ENCODE measurements at regions not wholly inside any gene's neighbourhood (a gene's known extent, or its start where the extent isn't known, plus 50 kb on each side); places are given as distances from the start of the nearest gene placed in this dataset.

DNA sequence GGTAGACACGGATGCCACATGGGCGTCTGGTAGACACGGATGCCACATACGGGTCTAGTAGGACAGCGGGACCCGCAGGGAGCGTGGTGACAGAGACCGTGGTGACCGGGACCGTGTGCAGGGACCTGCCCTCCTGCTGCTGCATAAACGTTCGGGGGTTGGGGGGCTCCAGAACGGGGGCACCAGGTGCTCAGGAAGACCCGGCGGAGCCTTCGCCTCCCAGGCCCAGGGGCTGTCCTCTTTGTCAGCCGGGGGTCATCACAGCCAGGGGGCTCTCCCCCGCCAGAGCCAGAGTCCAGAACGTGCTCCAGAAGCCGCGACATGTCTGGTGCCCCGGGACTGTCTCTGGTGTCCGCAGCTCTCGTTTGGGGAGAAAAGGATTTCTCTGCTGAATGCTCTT lies 69.2 kb upstream of the ADGRA1 start:
- peaks cover 0 to 2% of the 10 kb centered on the region in 2 experiments; a peak in 1 of 4 replicates for H3K4me1 ChIP-seq (ENCODE audit: control insufficient read depth in 1 of 2, insufficient read depth in 2 of 2, low read depth in 1 of 2, low read length in 1 of 2)
- no peak overlapping the region for H3K4me2 ChIP-seq
- ChIA-PET POLR2A (no interaction called here), CTCF (interaction anchor here (1.6 kb wide), 1 partner anchor 182 kb away, joined by 3 read pairs; no protein-coding TSS in a partner anchor)
- H3K4me3 ChIP-seq (ENCODE audit: low read depth in 2 of 2, low read length in 1 of 2): no peak overlapping the region
- H3K27ac ChIP-seq (ENCODE audit: low read depth in 2 of 2, low read length in 1 of 2): no peak overlapping the region
- no peaks in the 10 kb centered on the region for H3F3A ChIP-seq (replicated peaks; ENCODE audit: insufficient read depth)
- H3K27me3 ChIP-seq (ENCODE audit: insufficient read depth): no peaks in the 10 kb centered on the region
- H3K9me3 ChIP-seq: no peaks in the 10 kb centered on the region
- H3K9ac ChIP-seq: no peak overlapping the region
- TF ChIP-seq EZH2phosphoT487 (IDR thresholded peaks at IDR 0.05; ENCODE audit: borderline replicate concordance, low read depth): no peak
- no peaks in the 10 kb centered on the region for H3K79me2 ChIP-seq (ENCODE audit: insufficient read depth)
- 73% methylated on average over 24 of the region's 24 CpGs for WGBS (ENCODE audit: low lambda C conversion rate)
- no peak for DNase-seq
- no peak overlapping the region for H2AFZ ChIP-seq (ENCODE audit: low read depth)
- no peaks in the 10 kb centered on the region for H4K20me1 ChIP-seq (ENCODE audit: insufficient read depth)
- no peaks in the 10 kb centered on the region for H3K9me2 ChIP-seq
- H3K36me3 ChIP-seq (replicated peaks in 1 of 2; ENCODE audit: control insufficient read depth in 1 of 2, insufficient read depth in 2 of 2, low read length in 1 of 2): no peaks in the 10 kb centered on the region

DNA sequence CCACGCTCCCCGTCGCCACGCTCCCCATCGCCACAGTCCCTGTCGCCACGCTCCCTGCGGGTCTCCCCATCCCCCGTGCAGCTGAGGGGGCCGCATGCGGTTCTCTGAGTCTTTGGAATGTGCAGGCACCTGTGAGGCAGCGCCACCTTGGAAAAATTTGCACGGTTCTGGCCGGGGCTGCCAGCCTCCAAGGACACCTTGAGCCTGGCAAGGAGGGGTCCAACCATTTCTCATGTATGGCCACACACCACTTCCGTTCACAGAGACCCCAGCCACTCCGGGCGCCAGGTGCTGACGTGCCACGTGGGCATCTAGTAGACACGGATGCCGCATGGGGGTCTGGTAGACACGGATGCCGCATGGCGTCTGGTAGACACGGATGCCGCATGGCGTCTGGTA lies 70.5 kb upstream of the ADGRA1 start:
- no peak overlapping the region for H3K27ac ChIP-seq (ENCODE audit: low read depth in 2 of 2, low read length in 1 of 2)
- no peaks in the 10 kb centered on the region for H3K79me2 ChIP-seq (ENCODE audit: insufficient read depth)
- no peak overlapping the region for H3K4me2 ChIP-seq
- H3K4me1 ChIP-seq (ENCODE audit: control insufficient read depth in 1 of 2, insufficient read depth in 2 of 2, low read depth in 1 of 2, low read length in 1 of 2): no peaks in the 10 kb centered on the region; a peak in 1 of 4 replicates
- H3K4me3 ChIP-seq (ENCODE audit: low read depth in 2 of 2, low read length in 1 of 2): no peak overlapping the region
- H3K9me2 ChIP-seq: no peaks in the 10 kb centered on the region
- H3K9me3 ChIP-seq: no peaks in the 10 kb centered on the region
- H2AFZ ChIP-seq (ENCODE audit: low read depth): no peak overlapping the region
- TF ChIP-seq NRF1 (IDR thresholded peaks at IDR 0.05; ENCODE audit: low read depth, low read length) (no peak), FOXM1 (IDR thresholded peaks at IDR 0.05; ENCODE audit: low read depth) (no peak), EP300 (IDR thresholded peaks at IDR 0.05; ENCODE audit: borderline replicate concordance in 1 of 2, low read depth in 1 of 2, low read length in 1 of 2) (no peak), GATA2 (CRISPR knock-in tag; IDR thresholded peaks at IDR 0.05) (no peak), TAF1 (IDR thresholded peaks at IDR 0.05; ENCODE audit: borderline replicate concordance, low read depth, low read length) (no peak), RCOR1 (IDR thresholded peaks at IDR 0.05; ENCODE audit: low read length) (no peak), GABPA (IDR thresholded peaks at IDR 0.05; ENCODE audit: low read depth) (no peak), MEF2A (IDR thresholded peaks at IDR 0.05; ENCODE audit: borderline replicate concordance, low read depth) (no peak), RXRA (IDR thresholded peaks at IDR 0.05; ENCODE audit: borderline replicate concordance, low read depth) (no peak), CHD2 (IDR thresholded peaks at IDR 0.05; ENCODE audit: low read length, partially characterized antibody) (no peak), SMC3 (IDR thresholded peaks at IDR 0.05; ENCODE audit: low read depth, low read length) (no peak), MXI1 (IDR thresholded peaks at IDR 0.05; ENCODE audit: low read depth, low read length) (no peak), FOXJ3 (CRISPR knock-in tag; IDR thresholded peaks at IDR 0.05) (no peak), NFIC (IDR thresholded peaks at IDR 0.05; ENCODE audit: borderline replicate concordance) (no peak), POLR2AphosphoS5 (IDR thresholded peaks at IDR 0.05; ENCODE audit: low read depth, low read length) (no peak)
- TF ChIP-seq, protein P1, sequence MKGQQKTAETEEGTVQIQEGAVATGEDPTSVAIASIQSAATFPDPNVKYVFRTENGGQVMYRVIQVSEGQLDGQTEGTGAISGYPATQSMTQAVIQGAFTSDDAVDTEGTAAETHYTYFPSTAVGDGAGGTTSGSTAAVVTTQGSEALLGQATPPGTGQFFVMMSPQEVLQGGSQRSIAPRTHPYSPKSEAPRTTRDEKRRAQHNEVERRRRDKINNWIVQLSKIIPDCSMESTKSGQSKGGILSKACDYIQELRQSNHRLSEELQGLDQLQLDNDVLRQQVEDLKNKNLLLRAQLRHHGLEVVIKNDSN (IDR thresholded peaks at IDR 0.05; ENCODE audit: borderline replicate concordance, low read depth): no peak
- TF ChIP-seq, protein P2, sequence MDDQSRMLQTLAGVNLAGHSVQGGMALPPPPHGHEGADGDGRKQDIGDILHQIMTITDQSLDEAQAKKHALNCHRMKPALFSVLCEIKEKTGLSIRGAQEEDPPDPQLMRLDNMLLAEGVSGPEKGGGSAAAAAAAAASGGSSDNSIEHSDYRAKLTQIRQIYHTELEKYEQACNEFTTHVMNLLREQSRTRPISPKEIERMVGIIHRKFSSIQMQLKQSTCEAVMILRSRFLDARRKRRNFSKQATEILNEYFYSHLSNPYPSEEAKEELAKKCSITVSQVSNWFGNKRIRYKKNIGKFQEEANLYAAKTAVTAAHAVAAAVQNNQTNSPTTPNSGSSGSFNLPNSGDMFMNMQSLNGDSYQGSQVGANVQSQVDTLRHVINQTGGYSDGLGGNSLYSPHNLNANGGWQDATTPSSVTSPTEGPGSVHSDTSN (IDR thresholded peaks at IDR 0.05): no peak
- TF ChIP-seq, protein P3, sequence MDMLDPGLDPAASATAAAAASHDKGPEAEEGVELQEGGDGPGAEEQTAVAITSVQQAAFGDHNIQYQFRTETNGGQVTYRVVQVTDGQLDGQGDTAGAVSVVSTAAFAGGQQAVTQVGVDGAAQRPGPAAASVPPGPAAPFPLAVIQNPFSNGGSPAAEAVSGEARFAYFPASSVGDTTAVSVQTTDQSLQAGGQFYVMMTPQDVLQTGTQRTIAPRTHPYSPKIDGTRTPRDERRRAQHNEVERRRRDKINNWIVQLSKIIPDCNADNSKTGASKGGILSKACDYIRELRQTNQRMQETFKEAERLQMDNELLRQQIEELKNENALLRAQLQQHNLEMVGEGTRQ (IDR thresholded peaks at IDR 0.05; ENCODE audit: borderline replicate concordance, low read depth, low read length): no peak
- TF ChIP-seq, protein P4, sequence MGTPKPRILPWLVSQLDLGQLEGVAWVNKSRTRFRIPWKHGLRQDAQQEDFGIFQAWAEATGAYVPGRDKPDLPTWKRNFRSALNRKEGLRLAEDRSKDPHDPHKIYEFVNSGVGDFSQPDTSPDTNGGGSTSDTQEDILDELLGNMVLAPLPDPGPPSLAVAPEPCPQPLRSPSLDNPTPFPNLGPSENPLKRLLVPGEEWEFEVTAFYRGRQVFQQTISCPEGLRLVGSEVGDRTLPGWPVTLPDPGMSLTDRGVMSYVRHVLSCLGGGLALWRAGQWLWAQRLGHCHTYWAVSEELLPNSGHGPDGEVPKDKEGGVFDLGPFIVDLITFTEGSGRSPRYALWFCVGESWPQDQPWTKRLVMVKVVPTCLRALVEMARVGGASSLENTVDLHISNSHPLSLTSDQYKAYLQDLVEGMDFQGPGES (IDR thresholded peaks at IDR 0.05; ENCODE audit: low read depth, low read length): no peak
- CTCF ChIA-PET: no interaction called here
- DNase-seq: no peak
- 87% methylated on average over 20 of the region's 27 CpGs for WGBS (ENCODE audit: low lambda C conversion rate)
- POLR2A ChIA-PET: no interaction called here
- H3K9ac ChIP-seq: no peak overlapping the region
- H4K20me1 ChIP-seq (ENCODE audit: insufficient read depth): no peaks in the 10 kb centered on the region
- no peaks in the 10 kb centered on the region for H3K27me3 ChIP-seq (ENCODE audit: insufficient read depth)
- H3F3A ChIP-seq (replicated peaks; ENCODE audit: insufficient read depth): no peaks in the 10 kb centered on the region
- no peaks in the 10 kb centered on the region for H3K36me3 ChIP-seq (replicated peaks in 1 of 2; ENCODE audit: control insufficient read depth in 1 of 2, insufficient read depth in 2 of 2, low read length in 1 of 2)

All from SK-N-SH (cell line).